LNCaP clone FGC (cell line): ENCODE measurements at regions not wholly inside any gene's neighbourhood (a gene's known extent, or its start where the extent isn't known, plus 50 kb on each side); places are given as distances from the start of the nearest gene placed in this dataset.

Source experiments
- DNase-seq: peaks from one replicate; pipeline ENCODE4 v3.0.0-alpha.2; 2011; ENCODE audit warnings: low read depth
- H3K4me3 ChIP-seq: 2 replicates; pipeline ENCODE4 v1.5.1; 2011; ENCODE audit warnings: mild to moderate bottlenecking, low read depth, low read length, control low read depth
- CTCF ChIP-seq: IDR thresholded peaks from 2 replicates; pipeline ENCODE4 v1.5.1; 2012; ENCODE audit warnings: mild to moderate bottlenecking; ENCODE audit not compliant: control insufficient read depth, insufficient read depth; ENCODE audit errors: extremely low read depth

- no peak for DNase-seq
- no peak for TF ChIP-seq CTCF
- no peak overlapping the region for H3K4me3 ChIP-seq
Observed at GRCh38 chr13:64305246-64305645, 2889.6 kb upstream of the PCDH20 start.

- TF ChIP-seq CTCF: no peak
- no peak for DNase-seq
- no peak overlapping the region for H3K4me3 ChIP-seq
Observed at GRCh38 chr13:64300239-64300638, 2884.6 kb upstream of the PCDH20 start.

- no peak overlapping the region for H3K4me3 ChIP-seq
- DNase-seq: peak; percentile 15
- no peak for TF ChIP-seq CTCF
Observed at GRCh38 chr13:64293923-64294322, 2878.3 kb upstream of the PCDH20 start.

- no peak overlapping the region for H3K4me3 ChIP-seq
- no peak for DNase-seq
- TF ChIP-seq CTCF: no peak
Observed at GRCh38 chr13:64289702-64290101, 2874.1 kb upstream of the PCDH20 start.

- TF ChIP-seq CTCF: no peak
- DNase-seq: no peak
- no peak overlapping the region for H3K4me3 ChIP-seq
Observed at GRCh38 chr13:64283926-64284325, 2868.3 kb upstream of the PCDH20 start.

GRCh38 chr13:64278493-64278892 is 2862.8 kb upstream of the PCDH20 start:
- no peak for TF ChIP-seq CTCF
- no peak for DNase-seq
- no peak overlapping the region for H3K4me3 ChIP-seq

- no peak for TF ChIP-seq CTCF
Observed at GRCh38 chr13:64277097-64277496, 2861.4 kb upstream of the PCDH20 start.

More at GRCh38 chr13:64277097-64277496, 2861.4 kb upstream of the PCDH20 start:
- no peak overlapping the region for H3K4me3 ChIP-seq
- no peak for DNase-seq
